ENCODE measurements at regions not wholly inside any gene's neighbourhood (a gene's known extent, or its start where the extent isn't known, plus 50 kb on each side); places are given as distances from the start of the nearest gene placed in this dataset.
A peak's percentile ranks its signal among the peaks of the same experiment; 100 is the strongest.
"Not testable (repeated sequence)": the region's sequence is repeated elsewhere in the genome, so short reads cannot be mapped to it uniquely, and the experiment has no call there.

- no peak for DNase-seq
These were observed 110.1 kb downstream of the NRN1 start for GRCh38 chr6:5896476-5897200.

- DNase-seq, result no peak
These were observed 112.4 kb downstream of the NRN1 start for GRCh38 chr6:5894357-5894756.

GRCh38 chr6:5893295-5893694, 113.4 kb downstream of the NRN1 start:
- no peak for DNase-seq

DNA sequence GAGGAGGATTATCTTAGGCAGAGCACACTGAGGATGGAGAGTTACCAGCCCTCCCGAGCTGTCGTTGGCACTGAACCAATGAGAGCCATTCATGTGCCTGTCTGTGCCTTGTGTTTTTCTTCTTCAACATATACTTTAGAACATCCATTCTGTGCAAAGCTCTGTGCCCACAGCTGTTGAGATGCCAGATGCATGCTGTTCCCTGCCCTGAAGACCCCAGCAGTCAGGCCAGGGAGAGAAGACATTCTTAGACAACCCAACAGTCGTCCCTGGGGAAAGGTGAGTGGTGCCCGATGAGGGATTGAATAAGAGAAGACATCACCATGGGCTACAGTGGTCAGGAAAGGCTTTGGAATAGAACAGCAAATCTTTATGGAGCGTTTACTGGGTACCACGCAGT, 114.1 kb downstream of the NRN1 start:
- no peak for DNase-seq

GRCh38 chr6:5878792-5879191, 127.9 kb downstream of the NRN1 start:
- DNase-seq, result no peak

- DNase-seq, result no peak
These were observed 130.6 kb downstream of the NRN1 start for GRCh38 chr6:5876076-5876475.

- DNase-seq, result not testable (repeated sequence)
These were observed 132.7 kb downstream of the NRN1 start for GRCh38 chr6:5873976-5874375.

DNA sequence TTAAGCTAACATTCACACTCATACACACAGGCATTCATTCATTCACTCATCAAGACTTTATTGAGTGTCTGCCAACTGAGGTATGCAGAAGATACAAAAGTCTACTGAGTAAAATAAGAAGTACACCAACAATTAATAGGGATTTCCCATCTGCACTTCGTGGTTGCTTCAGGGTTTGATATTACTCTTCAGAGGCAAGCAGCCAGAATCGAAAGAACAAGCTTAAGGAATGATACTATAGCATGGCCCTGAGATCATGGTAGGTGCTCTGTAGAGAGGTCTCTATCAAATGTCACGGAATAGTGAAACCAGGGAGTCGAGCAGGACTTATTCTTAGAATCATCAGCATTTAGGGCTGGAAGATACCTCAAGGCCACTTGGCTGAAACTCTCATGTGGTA, 135.4 kb downstream of the NRN1 start:
- DNase-seq, result no peak

DNA sequence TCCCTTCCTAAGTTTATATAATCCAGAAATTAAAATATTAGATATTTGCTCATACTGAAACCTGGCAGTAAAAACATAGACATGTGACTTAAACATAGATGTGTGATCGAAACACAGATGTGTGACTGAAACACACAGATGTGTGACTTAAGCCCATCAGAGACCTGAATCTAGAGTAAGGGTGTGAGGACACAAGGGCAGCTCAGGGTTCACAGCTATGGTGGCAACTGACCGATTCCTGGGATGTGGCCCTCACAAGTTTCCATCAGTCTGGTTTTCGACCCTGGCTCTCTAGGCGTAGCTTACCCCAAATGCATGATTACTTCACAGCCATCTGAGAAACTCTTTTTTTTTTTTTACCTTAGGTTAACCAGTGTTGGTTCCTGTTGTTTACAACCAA, 137.0 kb downstream of the NRN1 start:
- DNase-seq, result no peak

DNA sequence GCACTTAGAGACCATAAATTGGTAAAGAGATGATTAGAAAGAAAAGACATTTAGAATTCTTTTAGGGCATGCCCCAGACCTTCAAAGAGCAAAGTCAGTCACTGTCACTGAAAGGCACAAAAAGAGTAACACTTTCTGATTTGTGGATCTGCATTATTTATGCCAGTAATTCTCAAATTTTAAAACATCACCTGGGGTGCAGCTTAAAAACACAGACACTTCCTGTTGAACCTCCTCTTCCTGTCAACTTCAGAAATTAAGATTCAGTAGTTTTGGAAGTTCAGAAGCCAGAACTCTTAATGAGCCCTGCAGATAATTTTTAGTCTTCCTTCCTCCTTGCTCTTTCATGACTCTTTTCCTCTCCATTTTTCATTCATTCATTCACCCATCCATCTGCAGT, 137.5 kb downstream of the NRN1 start:
- DNase-seq, result no peak

- peak; percentile 21 for DNase-seq
These were observed 140.1 kb downstream of the NRN1 start for GRCh38 chr6:5866547-5867051.

DNA sequence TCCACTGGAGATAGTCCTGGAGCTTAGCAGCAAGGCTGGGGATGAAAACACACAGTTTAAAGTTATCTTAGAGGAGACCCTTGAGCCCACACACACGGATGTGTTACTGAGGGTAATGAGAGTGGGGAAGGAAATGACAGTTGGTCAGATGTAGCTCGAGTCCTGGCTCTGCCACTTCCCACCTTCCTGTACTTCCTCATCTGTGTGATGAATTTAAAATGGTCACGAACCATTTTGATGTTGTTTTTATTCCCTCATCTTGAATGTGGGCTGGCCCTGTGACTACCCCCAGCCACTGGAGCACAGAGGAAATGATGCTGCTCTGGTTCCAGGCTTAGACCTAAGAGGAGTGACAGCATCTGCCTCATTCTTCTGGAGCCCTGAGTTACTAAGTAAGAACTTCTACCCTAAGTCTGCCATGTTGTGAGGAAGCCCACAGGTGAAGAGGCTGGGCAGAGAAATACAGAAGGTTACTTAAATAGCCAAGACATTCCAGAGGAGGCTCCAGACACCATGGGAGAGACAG, 141.2 kb downstream of the NRN1 start:
- peak; percentile 23 for DNase-seq

GRCh38 chr6:5860849-5861248, 145.9 kb downstream of the NRN1 start:
- DNase-seq, result no peak

GRCh38 chr6:5855787-5856470, 150.8 kb downstream of the NRN1 start:
- DNase-seq, result no peak

DNA sequence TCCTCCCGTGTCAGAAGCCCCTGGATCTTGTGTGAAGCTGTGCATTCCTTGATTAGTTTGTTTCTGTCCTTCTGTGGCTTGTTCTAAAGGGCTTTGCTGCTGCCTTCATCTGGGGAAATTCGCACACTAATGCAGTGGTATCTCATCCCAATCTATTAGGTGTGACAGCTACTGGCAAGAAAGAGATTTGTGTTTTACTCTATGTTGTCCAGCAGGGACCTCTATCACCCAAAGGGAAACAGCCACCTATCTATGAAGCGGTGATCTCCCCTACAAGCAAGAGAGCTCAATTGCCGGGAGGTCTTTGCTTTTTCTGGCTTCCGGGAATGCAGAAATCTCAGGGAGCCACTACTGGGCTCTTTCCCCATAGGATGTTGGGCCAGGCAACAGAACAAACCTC, 151.8 kb downstream of the NRN1 start:
- DNase-seq, result no peak

GRCh38 chr6:5851261-5851757, 155.4 kb downstream of the NRN1 start:
- DNase-seq, result peak; percentile 21

DNA sequence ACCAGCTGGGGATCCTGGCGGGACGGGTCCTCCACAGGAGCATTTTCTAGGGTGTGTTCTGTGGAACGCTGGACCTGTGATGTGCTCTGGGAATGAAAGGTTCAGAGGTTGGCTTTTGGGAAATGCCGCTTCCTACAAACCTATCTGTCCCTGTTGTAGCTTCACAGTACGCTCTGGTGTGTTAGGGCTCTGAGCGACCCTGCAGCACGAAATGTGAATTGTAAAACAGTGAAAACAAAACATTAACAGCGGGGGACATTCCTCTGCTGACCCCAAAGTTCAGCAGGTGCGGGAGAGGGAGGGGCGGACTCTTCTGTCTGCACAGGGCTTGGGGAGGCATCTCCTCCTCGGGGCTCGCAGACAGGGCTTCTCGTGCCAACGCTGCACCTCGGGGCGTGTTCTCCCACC, 155.9 kb downstream of the NRN1 start:
- DNase-seq, result no peak

DNA sequence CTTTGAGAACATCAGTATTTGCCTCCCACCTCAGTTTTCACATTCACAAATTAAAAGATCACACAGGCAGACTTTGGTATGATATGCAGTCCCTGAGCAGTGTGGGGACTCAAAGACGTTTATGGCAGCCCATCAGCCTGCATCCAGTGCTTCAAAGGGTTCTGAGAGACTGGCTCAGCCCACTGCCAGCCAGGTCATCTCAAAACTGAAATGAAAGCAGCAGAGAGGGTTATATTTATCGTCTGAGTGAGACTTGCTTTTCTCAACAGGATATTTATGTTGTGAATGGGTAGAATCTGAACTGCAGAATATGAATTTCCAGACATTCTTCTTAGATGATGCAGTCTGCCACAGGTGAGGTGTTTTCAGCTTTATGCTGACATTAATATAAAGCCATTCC, 159.8 kb downstream of the NRN1 start:
- no peak for DNase-seq

DNA sequence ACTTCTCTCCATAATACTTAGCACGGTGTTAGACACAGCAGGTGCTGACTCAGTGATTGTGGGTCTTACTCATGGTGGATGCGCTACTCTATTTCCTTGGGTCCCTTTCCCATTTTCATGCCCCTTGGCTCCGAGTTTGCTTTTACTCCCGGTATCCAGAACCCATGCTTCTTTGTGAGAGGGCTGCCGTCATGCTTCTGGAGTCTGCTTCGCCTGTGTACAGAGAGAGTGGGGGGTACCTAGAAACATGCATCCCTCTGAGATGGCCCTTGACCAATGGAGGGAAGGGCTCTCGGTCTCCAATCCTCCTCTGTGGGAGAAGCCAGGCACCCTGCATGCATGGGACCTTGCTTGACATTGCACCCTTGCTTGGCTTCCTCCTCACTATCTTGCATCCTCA, 160.4 kb downstream of the NRN1 start:
- DNase-seq, result no peak

GRCh38 chr6:5843078-5843477, 163.6 kb downstream of the NRN1 start:
- no peak for DNase-seq

- DNase-seq, result no peak
These were observed 165.9 kb downstream of the NRN1 start for GRCh38 chr6:5840734-5841390.

DNA sequence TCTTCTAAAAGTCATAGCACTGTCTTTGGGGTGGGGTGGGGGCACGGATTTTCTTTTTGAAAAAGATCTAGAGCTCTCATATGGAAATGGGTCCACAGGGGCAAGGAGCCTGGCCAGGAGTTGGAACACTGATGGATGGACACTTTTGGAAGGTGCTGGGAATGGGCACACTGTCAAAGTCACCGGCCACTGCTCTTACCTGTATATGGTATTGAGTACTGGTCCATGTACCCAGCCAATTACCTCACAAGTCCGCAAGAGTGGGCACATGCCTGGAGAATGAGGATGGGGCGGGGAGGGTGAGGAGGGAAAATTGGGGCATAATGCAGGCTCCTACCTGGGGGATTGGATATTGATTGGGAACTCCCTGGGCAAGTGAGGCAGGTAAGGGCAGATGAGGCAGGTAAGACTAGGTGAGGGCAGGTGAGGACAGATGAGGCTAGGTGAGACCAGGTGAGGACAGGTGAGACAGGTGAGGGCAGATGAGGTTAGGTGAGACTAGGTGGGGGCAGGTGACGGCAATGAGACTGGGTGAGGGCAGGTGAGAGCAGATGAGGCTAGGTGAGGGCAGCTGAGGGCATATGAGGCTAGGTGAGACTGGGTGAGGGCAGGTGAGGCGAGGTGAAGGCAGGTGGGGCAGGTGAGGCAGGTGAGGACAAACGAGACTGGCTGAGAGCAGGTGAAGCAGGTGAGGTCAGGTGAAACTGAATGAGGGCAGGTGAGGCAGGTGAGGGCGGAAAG, 167.9 kb downstream of the NRN1 start:
- DNase-seq, result no peak

DNA sequence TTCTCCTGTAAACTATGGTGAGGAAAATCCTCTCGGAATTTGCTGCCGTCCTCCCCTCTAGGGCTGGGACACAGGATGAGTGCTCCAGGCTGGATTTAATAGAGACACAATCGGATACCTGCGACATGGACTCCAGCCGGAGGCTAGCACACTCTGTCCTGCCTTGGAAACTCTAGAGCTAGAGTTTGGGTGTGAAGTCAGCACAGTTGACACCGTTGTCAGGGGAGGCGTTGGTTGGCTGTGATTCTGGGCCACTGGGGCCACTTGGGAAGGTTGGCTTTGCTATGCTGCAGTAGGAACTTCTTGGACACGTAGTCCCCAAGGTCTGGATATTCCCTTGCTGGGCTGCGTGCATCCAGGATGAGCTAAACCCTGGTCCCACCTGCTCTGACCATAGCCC, 169.4 kb downstream of the NRN1 start:
- DNase-seq, result no peak

All from suppressor macrophage treated with lipopolysaccharide for 4 hours (primary cell).